ENCODE measurements at regions not wholly inside any gene's neighbourhood (a gene's known extent, or its start where the extent isn't known, plus 50 kb on each side); places are given as distances from the start of the nearest gene placed in this dataset.

DNA sequence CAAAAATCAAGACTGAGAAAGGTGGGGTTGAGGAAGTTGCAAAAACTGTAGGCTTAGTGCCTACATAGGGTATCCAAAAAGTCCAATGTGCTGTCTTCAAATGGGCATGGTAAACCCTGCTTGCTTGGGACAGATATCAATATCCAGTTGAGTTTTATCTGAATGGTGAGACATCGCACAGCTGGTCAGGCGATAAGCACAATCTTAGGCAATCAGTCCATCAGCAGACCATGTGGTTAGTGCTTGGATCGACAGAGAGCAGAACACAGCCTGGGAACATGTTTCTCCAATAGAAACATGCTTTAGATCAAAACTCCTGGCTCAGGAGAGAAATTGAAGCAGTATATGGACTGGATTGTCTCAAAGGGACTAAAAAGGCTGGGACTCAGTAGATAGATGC is 151.3 kb upstream of the IPO5 start:
- no peak for TF ChIP-seq POLR2AphosphoS5 (IDR thresholded peaks at IDR 0.05; ENCODE audit: low read depth, low read length)
- TF ChIP-seq, protein P1, sequence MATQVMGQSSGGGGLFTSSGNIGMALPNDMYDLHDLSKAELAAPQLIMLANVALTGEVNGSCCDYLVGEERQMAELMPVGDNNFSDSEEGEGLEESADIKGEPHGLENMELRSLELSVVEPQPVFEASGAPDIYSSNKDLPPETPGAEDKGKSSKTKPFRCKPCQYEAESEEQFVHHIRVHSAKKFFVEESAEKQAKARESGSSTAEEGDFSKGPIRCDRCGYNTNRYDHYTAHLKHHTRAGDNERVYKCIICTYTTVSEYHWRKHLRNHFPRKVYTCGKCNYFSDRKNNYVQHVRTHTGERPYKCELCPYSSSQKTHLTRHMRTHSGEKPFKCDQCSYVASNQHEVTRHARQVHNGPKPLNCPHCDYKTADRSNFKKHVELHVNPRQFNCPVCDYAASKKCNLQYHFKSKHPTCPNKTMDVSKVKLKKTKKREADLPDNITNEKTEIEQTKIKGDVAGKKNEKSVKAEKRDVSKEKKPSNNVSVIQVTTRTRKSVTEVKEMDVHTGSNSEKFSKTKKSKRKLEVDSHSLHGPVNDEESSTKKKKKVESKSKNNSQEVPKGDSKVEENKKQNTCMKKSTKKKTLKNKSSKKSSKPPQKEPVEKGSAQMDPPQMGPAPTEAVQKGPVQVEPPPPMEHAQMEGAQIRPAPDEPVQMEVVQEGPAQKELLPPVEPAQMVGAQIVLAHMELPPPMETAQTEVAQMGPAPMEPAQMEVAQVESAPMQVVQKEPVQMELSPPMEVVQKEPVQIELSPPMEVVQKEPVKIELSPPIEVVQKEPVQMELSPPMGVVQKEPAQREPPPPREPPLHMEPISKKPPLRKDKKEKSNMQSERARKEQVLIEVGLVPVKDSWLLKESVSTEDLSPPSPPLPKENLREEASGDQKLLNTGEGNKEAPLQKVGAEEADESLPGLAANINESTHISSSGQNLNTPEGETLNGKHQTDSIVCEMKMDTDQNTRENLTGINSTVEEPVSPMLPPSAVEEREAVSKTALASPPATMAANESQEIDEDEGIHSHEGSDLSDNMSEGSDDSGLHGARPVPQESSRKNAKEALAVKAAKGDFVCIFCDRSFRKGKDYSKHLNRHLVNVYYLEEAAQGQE (IDR thresholded peaks at IDR 0.05; ENCODE audit: insufficient read depth in 1 of 2, low read depth in 2 of 2, low read length in 2 of 2) = no peak
- no peak for TF ChIP-seq TAF1 (IDR thresholded peaks at IDR 0.05; ENCODE audit: borderline replicate concordance, insufficient read depth, low read length)
- TF ChIP-seq SIN3A (IDR thresholded peaks at IDR 0.05; ENCODE audit: borderline replicate concordance, insufficient read depth, low read length) = no peak

All from PFSK-1 (cell line).